ENCODE measurements at regions not wholly inside any gene's neighbourhood (a gene's known extent, or its start where the extent isn't known, plus 50 kb on each side); places are given as distances from the start of the nearest gene placed in this dataset.
"Not testable (repeated sequence)": the region's sequence is repeated elsewhere in the genome, so short reads cannot be mapped to it uniquely, and the experiment has no call there.

GRCh38 chr9:89677702-89678395 is 73.0 kb downstream of the GADD45G start:
- H3K9me3 Mint-ChIP-seq, result peaks cover 3% of the 10 kb centered on the region
- H3K4me1 Mint-ChIP-seq, result peaks cover 4% of the 10 kb centered on the region
- no peak overlapping the region for H3K4me3 Mint-ChIP-seq
- no peaks in the 10 kb centered on the region for H3K36me3 Mint-ChIP-seq (ENCODE audit: low read depth)
- no peak overlapping the region for H3K27ac Mint-ChIP-seq
- ChIA-PET CTCF (no interaction called here), POLR2A (no interaction called here)
- ATAC-seq (ENCODE audit: low read depth) (no peak), DNase-seq (no peak)
- intact Hi-C loops (cut with micrococcal nuclease), result no loop called here
- H3K27me3 Mint-ChIP-seq, result no peaks in the 10 kb centered on the region
- TF ChIP-seq CTCF (IDR thresholded peaks at IDR 0.05), result no peak

- intact Hi-C loops (cut with micrococcal nuclease), result no loop called here
- POLR2A ChIA-PET, result no interaction called here
- H3K36me3 Mint-ChIP-seq (ENCODE audit: low read depth), result no peaks in the 10 kb centered on the region
- ATAC-seq (ENCODE audit: low read depth) (no peak), DNase-seq (no peak)
- no peak overlapping the region for H3K4me3 Mint-ChIP-seq
- peaks cover 4% of the 10 kb centered on the region for H3K4me1 Mint-ChIP-seq
- no peak for TF ChIP-seq CTCF (IDR thresholded peaks at IDR 0.05)
- CTCF ChIA-PET, result no interaction called here
- peaks cover 3% of the 10 kb centered on the region for H3K9me3 Mint-ChIP-seq
- no peak overlapping the region for H3K27ac Mint-ChIP-seq
- H3K27me3 Mint-ChIP-seq, result no peaks in the 10 kb centered on the region
Observed at GRCh38 chr9:89678396-89679015, 73.7 kb downstream of the GADD45G start.

GRCh38 chr9:89679016-89679415 is 74.2 kb downstream of the GADD45G start:
- no peak for ATAC-seq (ENCODE audit: low read depth)
- ChIA-PET CTCF (no interaction called here), POLR2A (no interaction called here)
- Mint-ChIP-seq H3K4me3 (no peak overlapping the region), H3K4me1 (peaks cover 4% of the 10 kb centered on the region), H3K9me3 (peaks cover 3% of the 10 kb centered on the region), H3K36me3 (ENCODE audit: low read depth) (no peaks in the 10 kb centered on the region), H3K27ac (no peak overlapping the region), H3K27me3 (no peaks in the 10 kb centered on the region)
- DNase-seq, result no peak
- intact Hi-C loops (cut with micrococcal nuclease), result no loop called here
- no peak for TF ChIP-seq CTCF (IDR thresholded peaks at IDR 0.05)

- Mint-ChIP-seq H3K36me3 (ENCODE audit: low read depth) (no peaks in the 10 kb centered on the region), H3K9me3 (no peaks in the 10 kb centered on the region), H3K27me3 (no peaks in the 10 kb centered on the region), H3K27ac (no peak overlapping the region), H3K4me3 (no peak overlapping the region), H3K4me1 (peaks cover 4% of the 10 kb centered on the region)
- TF ChIP-seq CTCF (IDR thresholded peaks at IDR 0.05), result no peak
- intact Hi-C loops (cut with micrococcal nuclease), result no loop called here
- POLR2A ChIA-PET, result no interaction called here
- DNase-seq, result no peak
- no peak for ATAC-seq (ENCODE audit: low read depth)
- CTCF ChIA-PET, result no interaction called here
Observed at GRCh38 chr9:89679581-89679980, 74.8 kb downstream of the GADD45G start.

GRCh38 chr9:89680547-89681467 is 76.0 kb downstream of the GADD45G start:
- DNase-seq (no peak), ATAC-seq (ENCODE audit: low read depth) (no peak)
- H3K27me3 Mint-ChIP-seq, result peaks cover under 1% of the 10 kb centered on the region
- intact Hi-C loops (cut with micrococcal nuclease), result no loop called here
- ChIA-PET POLR2A (no interaction called here), CTCF (no interaction called here)
- no peaks in the 10 kb centered on the region for H3K36me3 Mint-ChIP-seq (ENCODE audit: low read depth)
- H3K9me3 Mint-ChIP-seq, result no peaks in the 10 kb centered on the region
- H3K4me3 Mint-ChIP-seq, result no peak overlapping the region
- H3K4me1 Mint-ChIP-seq, result peaks cover 4% of the 10 kb centered on the region
- no peak overlapping the region for H3K27ac Mint-ChIP-seq
- TF ChIP-seq CTCF (IDR thresholded peaks at IDR 0.05), result no peak

GRCh38 chr9:89681468-89681859 is 76.7 kb downstream of the GADD45G start:
- H3K4me1 Mint-ChIP-seq; ATAC-seq (ENCODE audit: low read depth); H3K36me3 Mint-ChIP-seq (ENCODE audit: low read depth); CTCF ChIA-PET; POLR2A ChIA-PET; DNase-seq; intact Hi-C loops (cut with micrococcal nuclease); H3K27ac Mint-ChIP-seq; H3K9me3 Mint-ChIP-seq; H3K27me3 Mint-ChIP-seq; H3K4me3 Mint-ChIP-seq: not testable (repeated sequence)

Measured in activated B cell treated with CpG ODN at 0.5 μM for 24 hours (primary cell).